Liver (tissue), 3 donors: ENCODE measurements at regions not wholly inside any gene's neighbourhood (a gene's known extent, or its start where the extent isn't known, plus 50 kb on each side); places are given as distances from the start of the nearest gene placed in this dataset.

ENCODE experiments used
- FOXA2 ChIP-seq: IDR thresholded peaks from 2 replicates; pipeline ENCODE4 v1.6.1; 2016; ENCODE audit warnings: antibody characterized with exemption
- HNF4A ChIP-seq, 2 donors: conservative IDR thresholded peaks; 2 replicates each; pipeline ENCODE4 v1.6.1; 2016; ENCODE audit warnings: antibody characterized with exemption in 2 of 2, mild to moderate bottlenecking in 2 of 2
- RAD21 ChIP-seq, 2 donors: IDR thresholded peaks; 2 replicates each; pipeline ENCODE4 v1.6.1; 2016; ENCODE audit warnings: antibody characterized with exemption in 2 of 2, mild to moderate bottlenecking in 2 of 2
- SP1 ChIP-seq: IDR thresholded peaks from 2 replicates; pipeline ENCODE4 v1.6.1; 2018; ENCODE audit warnings: antibody characterized with exemption, mild to moderate bottlenecking
- TF ChIP-seq, protein P1 (sequence below): fragments of 150-350 bp; IDR thresholded peaks from 2 replicates; pipeline ENCODE4 v1.5.1; 2017; ENCODE audit warnings: improper control_type of control experiment, low read depth, low read length; ENCODE audit not compliant: missing input control
- TF ChIP-seq, protein P2 (sequence below): IDR thresholded peaks from 2 replicates; pipeline ENCODE4 v1.6.1; 2016; ENCODE audit warnings: antibody characterized with exemption
- donor health status: healthy.
- donor health status: healthy.

DNA sequence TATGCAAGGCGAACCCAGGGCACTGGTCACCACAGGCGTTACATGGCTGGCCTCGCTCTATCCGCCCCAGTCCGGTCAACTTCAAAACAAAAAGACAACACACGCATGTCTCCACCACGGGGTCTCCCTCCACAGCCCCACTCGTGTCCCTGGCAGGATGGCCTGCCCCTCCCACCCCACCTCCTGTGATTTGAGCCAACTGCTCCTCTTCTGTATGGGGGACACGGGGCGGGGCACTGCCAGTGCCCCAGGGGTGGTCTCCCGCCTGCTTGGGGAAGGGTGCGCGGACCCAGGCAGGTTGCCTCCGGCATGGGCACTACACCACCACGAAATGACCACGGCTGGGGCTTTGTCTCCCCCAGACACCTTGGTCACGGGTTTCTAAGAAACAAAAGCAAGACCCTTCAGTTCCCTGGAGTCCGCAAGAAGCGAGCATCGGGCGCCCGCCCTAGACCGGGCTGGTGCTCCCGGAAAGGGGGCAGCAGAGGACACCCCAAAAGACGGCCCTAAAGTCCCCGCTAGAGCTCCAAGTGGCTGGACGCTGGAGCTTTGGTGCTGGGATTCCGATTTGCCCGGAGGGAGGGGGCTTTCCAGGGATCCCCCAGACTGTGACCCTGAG, 219.3 kb upstream of the PRICKLE2 start:
- no peak for TF ChIP-seq FOXA2
- no peak for TF ChIP-seq HNF4A (conservative IDR thresholded peaks at IDR 0.05)
- TF ChIP-seq, protein P1, sequence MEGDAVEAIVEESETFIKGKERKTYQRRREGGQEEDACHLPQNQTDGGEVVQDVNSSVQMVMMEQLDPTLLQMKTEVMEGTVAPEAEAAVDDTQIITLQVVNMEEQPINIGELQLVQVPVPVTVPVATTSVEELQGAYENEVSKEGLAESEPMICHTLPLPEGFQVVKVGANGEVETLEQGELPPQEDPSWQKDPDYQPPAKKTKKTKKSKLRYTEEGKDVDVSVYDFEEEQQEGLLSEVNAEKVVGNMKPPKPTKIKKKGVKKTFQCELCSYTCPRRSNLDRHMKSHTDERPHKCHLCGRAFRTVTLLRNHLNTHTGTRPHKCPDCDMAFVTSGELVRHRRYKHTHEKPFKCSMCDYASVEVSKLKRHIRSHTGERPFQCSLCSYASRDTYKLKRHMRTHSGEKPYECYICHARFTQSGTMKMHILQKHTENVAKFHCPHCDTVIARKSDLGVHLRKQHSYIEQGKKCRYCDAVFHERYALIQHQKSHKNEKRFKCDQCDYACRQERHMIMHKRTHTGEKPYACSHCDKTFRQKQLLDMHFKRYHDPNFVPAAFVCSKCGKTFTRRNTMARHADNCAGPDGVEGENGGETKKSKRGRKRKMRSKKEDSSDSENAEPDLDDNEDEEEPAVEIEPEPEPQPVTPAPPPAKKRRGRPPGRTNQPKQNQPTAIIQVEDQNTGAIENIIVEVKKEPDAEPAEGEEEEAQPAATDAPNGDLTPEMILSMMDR: no peak
- TF ChIP-seq RAD21 (IDR thresholded peaks at IDR 0.05): no peak
- TF ChIP-seq, protein P2, sequence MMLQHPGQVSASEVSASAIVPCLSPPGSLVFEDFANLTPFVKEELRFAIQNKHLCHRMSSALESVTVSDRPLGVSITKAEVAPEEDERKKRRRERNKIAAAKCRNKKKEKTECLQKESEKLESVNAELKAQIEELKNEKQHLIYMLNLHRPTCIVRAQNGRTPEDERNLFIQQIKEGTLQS: no peak
- TF ChIP-seq SP1: no peak
